ENCODE measurements at regions not wholly inside any gene's neighbourhood (a gene's known extent, or its start where the extent isn't known, plus 50 kb on each side); places are given as distances from the start of the nearest gene placed in this dataset.
"Not testable (repeated sequence)": the region's sequence is repeated elsewhere in the genome, so short reads cannot be mapped to it uniquely, and the experiment has no call there.

GRCh38 chr15:26261966-26262365, 398.8 kb upstream of the ATP10A start:
- Histone ChIP-seq H3K9ac (no peak overlapping the region), H4K20me1 (ENCODE audit: insufficient read depth) (no peaks in the 10 kb centered on the region), H3K4me2 (no peak overlapping the region), H3K27me3 (ENCODE audit: insufficient read depth, low read depth) (no peaks in the 10 kb centered on the region), H3K4me1 (ENCODE audit: low read depth, poor library complexity, severe bottlenecking) (no peaks in the 10 kb centered on the region), H3K79me2 (ENCODE audit: insufficient read depth, low read depth) (no peaks in the 10 kb centered on the region), H2AFZ (ENCODE audit: low read depth) (no peak overlapping the region), H3K27ac (no peak overlapping the region), H3K4me3 (IDR thresholded peaks at IDR 0.05; ENCODE audit: insufficient read depth, low read depth, low read length) (no peak overlapping the region), H3K36me3 (ENCODE audit: insufficient read depth) (no peaks in the 10 kb centered on the region)
- no peak for TF ChIP-seq CTCF (conservative IDR thresholded peaks at IDR 0.05; ENCODE audit: low read depth, low read length)

GRCh38 chr15:26261413-26261812, 398.3 kb upstream of the ATP10A start:
- no peaks in the 10 kb centered on the region for H3K79me2 ChIP-seq (ENCODE audit: insufficient read depth, low read depth)
- H2AFZ ChIP-seq (ENCODE audit: low read depth): no peak overlapping the region
- no peaks in the 10 kb centered on the region for H3K4me1 ChIP-seq (ENCODE audit: low read depth, poor library complexity, severe bottlenecking)
- H3K4me3 ChIP-seq (IDR thresholded peaks at IDR 0.05; ENCODE audit: insufficient read depth, low read depth, low read length): no peak overlapping the region
- no peaks in the 10 kb centered on the region for H3K36me3 ChIP-seq (ENCODE audit: insufficient read depth)
- no peak overlapping the region for H3K9ac ChIP-seq
- no peak overlapping the region for H3K4me2 ChIP-seq
- no peak overlapping the region for H3K27ac ChIP-seq
- H3K27me3 ChIP-seq (ENCODE audit: insufficient read depth, low read depth): no peaks in the 10 kb centered on the region
- H4K20me1 ChIP-seq (ENCODE audit: insufficient read depth): no peaks in the 10 kb centered on the region
- no peak for TF ChIP-seq CTCF (conservative IDR thresholded peaks at IDR 0.05; ENCODE audit: low read depth, low read length)

- no peaks in the 10 kb centered on the region for H3K36me3 ChIP-seq (ENCODE audit: insufficient read depth)
- H3K79me2 ChIP-seq (ENCODE audit: insufficient read depth, low read depth): no peaks in the 10 kb centered on the region
- H3K4me3 ChIP-seq (IDR thresholded peaks at IDR 0.05; ENCODE audit: insufficient read depth, low read depth, low read length): no peak overlapping the region
- no peaks in the 10 kb centered on the region for H3K4me1 ChIP-seq (ENCODE audit: low read depth, poor library complexity, severe bottlenecking)
- no peak overlapping the region for H3K4me2 ChIP-seq
- TF ChIP-seq CTCF (conservative IDR thresholded peaks at IDR 0.05; ENCODE audit: low read depth, low read length): peak; percentile 65
- H3K27ac ChIP-seq: no peak overlapping the region
- H3K27me3 ChIP-seq (ENCODE audit: insufficient read depth, low read depth): no peaks in the 10 kb centered on the region
- no peak overlapping the region for H3K9ac ChIP-seq
- H4K20me1 ChIP-seq (ENCODE audit: insufficient read depth): no peaks in the 10 kb centered on the region
- no peak overlapping the region for H2AFZ ChIP-seq (ENCODE audit: low read depth)
Observed at GRCh38 chr15:26260517-26261133, 397.5 kb upstream of the ATP10A start.

GRCh38 chr15:26259581-26259980, 396.5 kb upstream of the ATP10A start:
- H3K4me3 ChIP-seq (IDR thresholded peaks at IDR 0.05; ENCODE audit: insufficient read depth, low read depth, low read length): no peak overlapping the region
- no peak overlapping the region for H3K4me2 ChIP-seq
- H3K27ac ChIP-seq: no peak overlapping the region
- no peaks in the 10 kb centered on the region for H4K20me1 ChIP-seq (ENCODE audit: insufficient read depth)
- no peaks in the 10 kb centered on the region for H3K4me1 ChIP-seq (ENCODE audit: low read depth, poor library complexity, severe bottlenecking)
- H3K36me3 ChIP-seq (ENCODE audit: insufficient read depth): no peaks in the 10 kb centered on the region
- no peaks in the 10 kb centered on the region for H3K79me2 ChIP-seq (ENCODE audit: insufficient read depth, low read depth)
- H2AFZ ChIP-seq (ENCODE audit: low read depth): no peak overlapping the region
- no peak overlapping the region for H3K9ac ChIP-seq
- H3K27me3 ChIP-seq (ENCODE audit: insufficient read depth, low read depth): no peaks in the 10 kb centered on the region
- TF ChIP-seq CTCF (conservative IDR thresholded peaks at IDR 0.05; ENCODE audit: low read depth, low read length): no peak

- not testable (repeated sequence) for H2AFZ ChIP-seq (ENCODE audit: low read depth); H3K4me1 ChIP-seq (ENCODE audit: low read depth, poor library complexity, severe bottlenecking)
Observed at GRCh38 chr15:26244782-26245181, 381.7 kb upstream of the ATP10A start.

More at GRCh38 chr15:26244782-26245181, 381.7 kb upstream of the ATP10A start:
- H3K79me2 ChIP-seq (ENCODE audit: insufficient read depth, low read depth); H3K4me2 ChIP-seq; H3K27ac ChIP-seq; H3K9ac ChIP-seq; H3K36me3 ChIP-seq (ENCODE audit: insufficient read depth); H3K27me3 ChIP-seq (ENCODE audit: insufficient read depth, low read depth); H4K20me1 ChIP-seq (ENCODE audit: insufficient read depth); H3K4me3 ChIP-seq (IDR thresholded peaks at IDR 0.05; ENCODE audit: insufficient read depth, low read depth, low read length): not testable (repeated sequence)
